Gastroesophageal sphincter (tissue), 4 donors: ENCODE measurements at regions not wholly inside any gene's neighbourhood (a gene's known extent, or its start where the extent isn't known, plus 50 kb on each side); places are given as distances from the start of the nearest gene placed in this dataset.

Source experiments
- ATAC-seq: fragments of 150-250 bp; one replicate; pipeline ENCODE4 v1.9.1; 2016; ENCODE audit warnings: mild to moderate bottlenecking, moderate library complexity
- H3K27ac ChIP-seq, 4 donors: fragments of 200-600 bp; sonication (generic) in 3 of 4; 1 replicate in 3 of 4; 2 replicates in 1 of 4; pipeline ENCODE4 v1.5.1; 2016 to 2019
- H3K27me3 ChIP-seq: fragments of 200-600 bp; sonication (generic); one replicate; pipeline ENCODE4 v1.5.1; 2019
- H3K36me3 ChIP-seq, 2 donors: fragments of 200-600 bp; sonication (generic); one replicate each; pipeline ENCODE4 v1.5.1; 2019; ENCODE audit warnings: control low read depth in 1 of 2
- H3K4me1 ChIP-seq, 3 donors: fragments of 200-600 bp; sonication (generic); 1 replicate in 2 of 3; 2 replicates in 1 of 3; pipeline ENCODE4 v1.5.1; 2016 to 2019; ENCODE audit warnings: control low read depth in 2 of 3
- H3K4me3 ChIP-seq, 2 donors: fragments of 200-600 bp; sonication (generic); one replicate each; pipeline ENCODE4 v1.5.1; 2019; ENCODE audit warnings: mild to moderate bottlenecking in 1 of 2, moderate library complexity in 1 of 2
- H3K9me3 ChIP-seq, 3 donors: fragments of 200-600 bp; sonication (generic); one replicate each; pipeline ENCODE4 v1.5.1; 2017 to 2019; ENCODE audit warnings: control low read depth in 2 of 3
- CTCF ChIP-seq, 4 experiments: fragments of 200-600 bp in 2 of 4; fragments of 450-650 bp in 2 of 4; sonication (generic) in 1 of 4; IDR thresholded peaks; one replicate each; pipeline ENCODE4 v1.5.1; 2017 to 2019; ENCODE audit warnings: antibody characterized with exemption in 4 of 4, mild to moderate bottlenecking in 2 of 4, moderate library complexity in 2 of 4
- EP300 ChIP-seq: sonication (generic); formaldehyde crosslinking; IDR thresholded peaks from one replicate; pipeline ENCODE4 v1.6.1; 2017; ENCODE audit warnings: antibody characterized with exemption, mild to moderate bottlenecking
- POLR2A ChIP-seq, 2 donors: fragments of 450-650 bp; IDR thresholded peaks; one replicate each; pipeline ENCODE4 v1.6.1; 2017; ENCODE audit warnings: antibody characterized with exemption in 2 of 2, mild to moderate bottlenecking in 2 of 2, moderate library complexity in 1 of 2
- POLR2AphosphoS5 ChIP-seq: sonication (generic); formaldehyde crosslinking; IDR thresholded peaks from one replicate; pipeline ENCODE4 v1.6.1; 2017; ENCODE audit warnings: antibody characterized with exemption
- WGBS, 2 donors: methylation state at CpG; one replicate each; pipeline ENCODE4 v1.1.5; 2018; ENCODE audit warnings: low coverage in 1 of 2; 5-methylcytosine and 5-hydroxymethylcytosine counted together

GRCh38 chr14:58794993-58795762 is 157.4 kb downstream of the DACT1 start:
- Histone ChIP-seq H3K4me3 (no peak overlapping the region), H3K4me1 (no peaks in the 10 kb centered on the region), H3K36me3 (no peaks in the 10 kb centered on the region), H3K9me3 (no peaks in the 10 kb centered on the region), H3K27me3 (no peaks in the 10 kb centered on the region), H3K27ac (no peak overlapping the region)
- no peak for TF ChIP-seq CTCF (IDR thresholded peaks at IDR 0.05)
- TF ChIP-seq POLR2AphosphoS5, result no peak
- TF ChIP-seq POLR2A (IDR thresholded peaks at IDR 0.05), result no peak
- TF ChIP-seq EP300, result no peak
- ATAC-seq, result no peak
- 71 to 78% methylated on average over 5 of the region's 5 CpGs for WGBS, 2 donors

GRCh38 chr14:58796242-58797009 is 158.7 kb downstream of the DACT1 start:
- WGBS, 2 donors, result 26 to 46% methylated on average over 4 to 5 of the region's 5 CpGs
- Histone ChIP-seq H3K4me1 (no peaks in the 10 kb centered on the region), H3K9me3 (no peaks in the 10 kb centered on the region), H3K27me3 (no peaks in the 10 kb centered on the region), H3K27ac (no peak overlapping the region), H3K36me3 (no peaks in the 10 kb centered on the region), H3K4me3 (no peak overlapping the region)
- no peak for ATAC-seq
- no peak for TF ChIP-seq POLR2A (IDR thresholded peaks at IDR 0.05)
- no peak for TF ChIP-seq EP300
- TF ChIP-seq POLR2AphosphoS5, result no peak
- no peak for TF ChIP-seq CTCF (IDR thresholded peaks at IDR 0.05)

GRCh38 chr14:58797010-58797429 is 159.3 kb downstream of the DACT1 start:
- ATAC-seq, result no peak
- 79 to 81% methylated on average over 4 of the region's 4 CpGs for WGBS, 2 donors
- TF ChIP-seq POLR2A (IDR thresholded peaks at IDR 0.05) (no peak), POLR2AphosphoS5 (no peak), EP300 (no peak), CTCF (IDR thresholded peaks at IDR 0.05) (no peak)
- Histone ChIP-seq H3K36me3 (no peaks in the 10 kb centered on the region), H3K27ac (no peak overlapping the region), H3K27me3 (no peaks in the 10 kb centered on the region), H3K4me3 (no peak overlapping the region), H3K9me3 (no peaks in the 10 kb centered on the region), H3K4me1 (no peaks in the 10 kb centered on the region)

- Histone ChIP-seq H3K27me3 (no peaks in the 10 kb centered on the region), H3K4me3 (no peak overlapping the region), H3K9me3 (no peaks in the 10 kb centered on the region), H3K27ac (no peak overlapping the region), H3K36me3 (no peaks in the 10 kb centered on the region), H3K4me1 (no peaks in the 10 kb centered on the region)
- ATAC-seq, result no peak
- 73 to 83% methylated on average over 5 of the region's 5 CpGs for WGBS, 2 donors
- TF ChIP-seq POLR2AphosphoS5, result no peak
These were observed 160.4 kb downstream of the DACT1 start for GRCh38 chr14:58798173-58798572.

GRCh38 chr14:58801086-58801485 is 163.3 kb downstream of the DACT1 start:
- Histone ChIP-seq H3K4me1 (peaks cover 0 to 9% (median 0%) of the 10 kb centered on the region in 3 donors), H3K4me3 (no peak overlapping the region), H3K27me3 (no peaks in the 10 kb centered on the region)

More at GRCh38 chr14:58801086-58801485, 163.3 kb downstream of the DACT1 start:
- no peak for TF ChIP-seq POLR2AphosphoS5
- TF ChIP-seq CTCF (IDR thresholded peaks at IDR 0.05), result no peak
- no peak for TF ChIP-seq POLR2A (IDR thresholded peaks at IDR 0.05)
- no peak for TF ChIP-seq EP300
- Histone ChIP-seq H3K9me3 (no peaks in the 10 kb centered on the region), H3K36me3 (no peaks in the 10 kb centered on the region), H3K27ac (no peak overlapping the region)
- no peak for ATAC-seq
